ENCODE measurements at regions not wholly inside any gene's neighbourhood (a gene's known extent, or its start where the extent isn't known, plus 50 kb on each side); places are given as distances from the start of the nearest gene placed in this dataset.

GRCh38 chr7:23966941-23967340, 256.9 kb downstream of the STK31 start:
- POLR2A ChIA-PET: interaction anchor here (0.7 kb wide), 1 partner anchor 11 kb away, joined by 6 read pairs; no protein-coding TSS in a partner anchor
- CTCF ChIA-PET: no interaction called here
- DNase-seq (ENCODE audit: unreplicated experiment): no peak
- intact Hi-C loops (cut with micrococcal nuclease): no loop called here
- H3K27ac Mint-ChIP-seq (ENCODE audit: low read depth, unreplicated experiment): no peak overlapping the region
- no peaks in the 10 kb centered on the region for H3K36me3 Mint-ChIP-seq (ENCODE audit: insufficient read depth, unreplicated experiment)
- H3K4me3 Mint-ChIP-seq (ENCODE audit: unreplicated experiment): no peak overlapping the region
- no peaks in the 10 kb centered on the region for H3K4me1 Mint-ChIP-seq (ENCODE audit: insufficient read depth, unreplicated experiment)
- TF ChIP-seq CTCF (IDR thresholded peaks at IDR 0.05; ENCODE audit: unreplicated experiment): no peak
- no TSS peak for BruUV-seq (replicated peaks)
- no peaks in the 10 kb centered on the region for H3K27me3 Mint-ChIP-seq (ENCODE audit: insufficient read depth, unreplicated experiment)
- no peaks in the 10 kb centered on the region for H3K9me3 Mint-ChIP-seq (ENCODE audit: unreplicated experiment)

- Mint-ChIP-seq H3K27ac (ENCODE audit: low read depth, unreplicated experiment) (no peak overlapping the region), H3K9me3 (ENCODE audit: unreplicated experiment) (no peaks in the 10 kb centered on the region), H3K4me3 (ENCODE audit: unreplicated experiment) (no peak overlapping the region), H3K36me3 (ENCODE audit: insufficient read depth, unreplicated experiment) (no peaks in the 10 kb centered on the region), H3K27me3 (ENCODE audit: insufficient read depth, unreplicated experiment) (no peaks in the 10 kb centered on the region), H3K4me1 (ENCODE audit: insufficient read depth, unreplicated experiment) (no peaks in the 10 kb centered on the region)
- TF ChIP-seq CTCF (IDR thresholded peaks at IDR 0.05; ENCODE audit: unreplicated experiment): no peak
- ChIA-PET CTCF (no interaction called here), POLR2A (no interaction called here)
- BruUV-seq (replicated peaks): no TSS peak
- intact Hi-C loops (cut with micrococcal nuclease): no loop called here
- no peak for DNase-seq (ENCODE audit: unreplicated experiment)
Observed at GRCh38 chr7:23967949-23968599, 258.1 kb downstream of the STK31 start.

GRCh38 chr7:23968791-23969190, 258.8 kb downstream of the STK31 start:
- Mint-ChIP-seq H3K36me3 (ENCODE audit: insufficient read depth, unreplicated experiment) (no peaks in the 10 kb centered on the region), H3K27ac (ENCODE audit: low read depth, unreplicated experiment) (no peak overlapping the region), H3K9me3 (ENCODE audit: unreplicated experiment) (no peaks in the 10 kb centered on the region), H3K4me1 (ENCODE audit: insufficient read depth, unreplicated experiment) (no peaks in the 10 kb centered on the region), H3K27me3 (ENCODE audit: insufficient read depth, unreplicated experiment) (no peaks in the 10 kb centered on the region), H3K4me3 (ENCODE audit: unreplicated experiment) (no peak overlapping the region)
- CTCF ChIA-PET: no interaction called here
- intact Hi-C loops (cut with micrococcal nuclease): no loop called here
- BruUV-seq (replicated peaks): no TSS peak
- no peak for TF ChIP-seq CTCF (IDR thresholded peaks at IDR 0.05; ENCODE audit: unreplicated experiment)
- POLR2A ChIA-PET: no interaction called here
- no peak for DNase-seq (ENCODE audit: unreplicated experiment)

DNA sequence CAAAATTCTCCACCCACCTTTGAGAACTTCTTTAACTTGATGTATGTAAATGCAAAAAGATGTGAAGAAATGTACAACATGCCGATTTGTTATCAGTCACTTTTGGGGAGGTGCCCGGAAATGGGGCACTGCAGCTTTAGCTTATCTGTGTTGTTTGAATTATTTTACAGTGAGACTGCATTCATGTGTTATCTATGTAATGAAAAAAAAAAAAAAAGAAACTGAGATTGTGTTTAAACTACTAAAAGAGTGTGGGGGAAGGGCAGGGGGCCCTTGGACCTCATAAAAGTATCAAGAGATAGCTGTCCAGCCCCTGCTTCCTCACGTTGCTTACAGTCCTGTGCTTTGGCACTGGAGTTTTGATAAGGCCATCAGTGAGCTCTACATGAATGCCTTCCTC, 259.4 kb downstream of the STK31 start:
- no TSS peak for BruUV-seq (replicated peaks)
- Mint-ChIP-seq H3K9me3 (ENCODE audit: unreplicated experiment) (no peaks in the 10 kb centered on the region), H3K4me1 (ENCODE audit: insufficient read depth, unreplicated experiment) (no peaks in the 10 kb centered on the region), H3K27me3 (ENCODE audit: insufficient read depth, unreplicated experiment) (no peaks in the 10 kb centered on the region), H3K27ac (ENCODE audit: low read depth, unreplicated experiment) (no peak overlapping the region), H3K4me3 (ENCODE audit: unreplicated experiment) (no peak overlapping the region), H3K36me3 (ENCODE audit: insufficient read depth, unreplicated experiment) (no peaks in the 10 kb centered on the region)
- no peak for DNase-seq (ENCODE audit: unreplicated experiment)
- TF ChIP-seq CTCF (IDR thresholded peaks at IDR 0.05; ENCODE audit: unreplicated experiment): no peak
- ChIA-PET POLR2A (no interaction called here), CTCF (no interaction called here)
- intact Hi-C loops (cut with micrococcal nuclease): no loop called here
